ENCODE measurements at regions not wholly inside any gene's neighbourhood (a gene's known extent, or its start where the extent isn't known, plus 50 kb on each side); places are given as distances from the start of the nearest gene placed in this dataset.

- WGBS (ENCODE audit: insufficient coverage): 83% methylated on average over 1 of the region's 1 CpG
- no peak overlapping the region for H3K27ac ChIP-seq (ENCODE audit: low read depth in 1 of 2, low read length in 2 of 2)
- H3K4me1 Mint-ChIP-seq: no peaks in the 10 kb centered on the region
- TF ChIP-seq CTCF (IDR thresholded peaks at IDR 0.05): no peak
- peaks cover 0 to 2% (median 0%) of the 10 kb centered on the region in 3 donors for H3K27me3 Mint-ChIP-seq (ENCODE audit: low read depth in 3 of 3)
- H3K9ac ChIP-seq (ENCODE audit: insufficient read depth, low read length, poor library complexity, severe bottlenecking): no peak overlapping the region
- DNase-seq: no peak
- no peak overlapping the region for H3K4me3 Mint-ChIP-seq
- H3K79me2 ChIP-seq (ENCODE audit: insufficient read depth, low read length): no peaks in the 10 kb centered on the region
- H3K9me3 ChIP-seq (replicated peaks in 1 of 2; ENCODE audit: control insufficient read depth in 1 of 2, insufficient read depth in 1 of 2, low read length in 2 of 2): no peaks in the 10 kb centered on the region
- H3K36me3 Mint-ChIP-seq: no peaks in the 10 kb centered on the region
- H3K4me2 ChIP-seq (replicated peaks; ENCODE audit: extremely low read depth, low read length, poor library complexity, severe bottlenecking): no peak overlapping the region
- no peaks in the 10 kb centered on the region for H3K4me1 ChIP-seq (ENCODE audit: control insufficient read depth in 1 of 2, insufficient read depth in 2 of 2, low read length in 2 of 2)
- no peak overlapping the region for H3K27ac Mint-ChIP-seq
- no peak overlapping the region for H3K4me3 ChIP-seq (replicated peaks in 1 of 3; ENCODE audit: low read depth in 2 of 3, low read length in 3 of 3)
- intact Hi-C loops (cut with micrococcal nuclease): no loop called here
- H4K20me1 ChIP-seq (ENCODE audit: insufficient read depth, low read length): no peaks in the 10 kb centered on the region
- H3K9me3 Mint-ChIP-seq: no peaks in the 10 kb centered on the region
- no peak overlapping the region for H2AFZ ChIP-seq (ENCODE audit: insufficient read depth, low read depth, low read length, poor library complexity, severe bottlenecking)
- no peaks in the 10 kb centered on the region for H3K36me3 ChIP-seq (replicated peaks in 1 of 2; ENCODE audit: control insufficient read depth in 1 of 2, insufficient read depth in 2 of 2, low read length in 2 of 2)
- H3K27me3 ChIP-seq (ENCODE audit: control insufficient read depth in 2 of 2, insufficient read depth in 2 of 2, low read length in 2 of 2): no peaks in the 10 kb centered on the region
These were observed 129.9 kb upstream of the RGMB start for GRCh38 chr5:98643569-98643968.

GRCh38 chr5:98651715-98652114, 121.7 kb upstream of the RGMB start:
- Mint-ChIP-seq H3K9me3 (peaks cover 0 to 1% (median 0%) of the 10 kb centered on the region in 7 donors), H3K27me3 (ENCODE audit: low read depth in 3 of 3) (no peaks in the 10 kb centered on the region), H3K27ac (no peak overlapping the region), H3K4me3 (no peak overlapping the region), H3K4me1 (no peaks in the 10 kb centered on the region), H3K36me3 (no peaks in the 10 kb centered on the region)
- H3K4me1 ChIP-seq (ENCODE audit: control insufficient read depth in 1 of 2, insufficient read depth in 2 of 2, low read length in 2 of 2): no peaks in the 10 kb centered on the region
- no CpG with 5 or more reads among the region's 3 CpGs for WGBS (ENCODE audit: insufficient coverage)
- no peak for DNase-seq
- H3K9ac ChIP-seq (ENCODE audit: insufficient read depth, low read length, poor library complexity, severe bottlenecking): no peak overlapping the region
- no peak overlapping the region for H2AFZ ChIP-seq (ENCODE audit: insufficient read depth, low read depth, low read length, poor library complexity, severe bottlenecking)
- no peaks in the 10 kb centered on the region for H3K36me3 ChIP-seq (replicated peaks in 1 of 2; ENCODE audit: control insufficient read depth in 1 of 2, insufficient read depth in 2 of 2, low read length in 2 of 2)
- no peak for TF ChIP-seq CTCF (IDR thresholded peaks at IDR 0.05)
- H3K9me3 ChIP-seq (replicated peaks in 1 of 2; ENCODE audit: control insufficient read depth in 1 of 2, insufficient read depth in 1 of 2, low read length in 2 of 2): no peaks in the 10 kb centered on the region
- intact Hi-C loops (cut with micrococcal nuclease): no loop called here
- no peaks in the 10 kb centered on the region for H3K27me3 ChIP-seq (ENCODE audit: control insufficient read depth in 2 of 2, insufficient read depth in 2 of 2, low read length in 2 of 2)
- H3K4me2 ChIP-seq (replicated peaks; ENCODE audit: extremely low read depth, low read length, poor library complexity, severe bottlenecking): no peak overlapping the region
- no peaks in the 10 kb centered on the region for H4K20me1 ChIP-seq (ENCODE audit: insufficient read depth, low read length)
- H3K4me3 ChIP-seq (replicated peaks in 1 of 3; ENCODE audit: low read depth in 2 of 3, low read length in 3 of 3): no peak overlapping the region
- no peak overlapping the region for H3K27ac ChIP-seq (ENCODE audit: low read depth in 1 of 2, low read length in 2 of 2)
- no peaks in the 10 kb centered on the region for H3K79me2 ChIP-seq (ENCODE audit: insufficient read depth, low read length)
